ENCODE measurements at regions not wholly inside any gene's neighbourhood (a gene's known extent, or its start where the extent isn't known, plus 50 kb on each side); places are given as distances from the start of the nearest gene placed in this dataset.

GRCh38 chr18:72637721-72638120, 93.6 kb upstream of the CBLN2 start:
- H3K36me3 ChIP-seq (ENCODE audit: control insufficient read depth in 2 of 2, extremely low read depth in 1 of 2, insufficient read depth in 2 of 2, low read length in 2 of 2) = no peaks in the 10 kb centered on the region
- no peak overlapping the region for H3K27ac ChIP-seq (ENCODE audit: insufficient read depth, low read depth, low read length)
- no peaks in the 10 kb centered on the region for H3K79me2 ChIP-seq (ENCODE audit: control insufficient read depth, insufficient read depth, low read length)
- H3K9me3 ChIP-seq (replicated peaks; ENCODE audit: control insufficient read depth, insufficient read depth, low read length) = no peaks in the 10 kb centered on the region
- no peak overlapping the region for H3K4me3 ChIP-seq (replicated peaks in 1 of 3; ENCODE audit: insufficient read depth in 1 of 3, low read depth in 1 of 3, low read length in 3 of 3)
- CTCF ChIA-PET = no interaction called here
- no peak overlapping the region for H3K4me2 ChIP-seq (ENCODE audit: insufficient read depth, low read length)
- POLR2A ChIA-PET = no interaction called here
- no peak for FAIRE-seq
- TF ChIP-seq POLR2AphosphoS5 (IDR thresholded peaks at IDR 0.05; ENCODE audit: insufficient read depth, low read depth, low read length) (no peak), EZH2 (IDR thresholded peaks at IDR 0.05; ENCODE audit: borderline replicate concordance, low read depth, low read length, severe bottlenecking) (no peak), GATA2 (IDR thresholded peaks at IDR 0.05; ENCODE audit: insufficient read depth, insufficient read length, low read depth, low read length) (no peak), JUN (IDR thresholded peaks at IDR 0.05; ENCODE audit: borderline replicate concordance, insufficient read depth, insufficient read length, low read depth) (no peak), MAX (IDR thresholded peaks at IDR 0.05; ENCODE audit: insufficient read depth, insufficient read length) (no peak), POLR2A (IDR thresholded peaks at IDR 0.05; ENCODE audit: low read depth, low read length) (no peak), CTCF (IDR thresholded peaks at IDR 0.05; ENCODE audit: extremely low read depth in 1 of 2, insufficient read depth in 1 of 2, low read depth in 1 of 2, low read length in 2 of 2) (no peak), FOS (IDR thresholded peaks at IDR 0.05; ENCODE audit: borderline replicate concordance, insufficient read depth, low read length) (no peak), MYC (IDR thresholded peaks at IDR 0.05; ENCODE audit: low read depth, low read length) (no peak)
- H3K27me3 ChIP-seq (ENCODE audit: control insufficient read depth in 2 of 2, insufficient read depth in 2 of 2, low read length in 2 of 2) = no peaks in the 10 kb centered on the region
- DNase-seq (ENCODE audit: low read depth, low spot score) = no peak
- dilution Hi-C loops (cut with MboI; ENCODE audit: extremely low pct_ligation_motif_present, low sequenced_read_pairs) (no loop called here), intact Hi-C loops (cut with micrococcal nuclease) (no loop called here)
- no peak overlapping the region for H3K9ac ChIP-seq (replicated peaks; ENCODE audit: extremely low read depth, insufficient read depth, low read length)
- H3K9me1 ChIP-seq (replicated peaks; ENCODE audit: control insufficient read depth, extremely low read depth, insufficient read depth, low read length) = no peaks in the 10 kb centered on the region
- no peaks in the 10 kb centered on the region for H3K4me1 ChIP-seq (ENCODE audit: control insufficient read depth, extremely low read depth, insufficient read depth, low read length)
- no TSS peak for BruUV-seq (replicated peaks)
- no peak overlapping the region for H2AFZ ChIP-seq (ENCODE audit: low read depth, low read length)
- no peaks in the 10 kb centered on the region for H4K20me1 ChIP-seq (replicated peaks; ENCODE audit: control insufficient read depth, extremely low read depth, insufficient read depth, low read length)

Measured in endothelial cell of umbilical vein (primary cell).